T-cell (primary cell): ENCODE measurements at regions not wholly inside any gene's neighbourhood (a gene's known extent, or its start where the extent isn't known, plus 50 kb on each side); places are given as distances from the start of the nearest gene placed in this dataset.
"Not testable (repeated sequence)": the region's sequence is repeated elsewhere in the genome, so short reads cannot be mapped to it uniquely, and the experiment has no call there.

Experiments used
- ATAC-seq, 4 experiments: fragments of 200-7000 bp in 3 of 4; fragments of 150-1000 bp in 1 of 4; cut with Tn5 transposase; replicated peaks in 1 of 4; 1 replicate in 3 of 4; 2 replicates in 1 of 4; pipeline ENCODE4 v1.10.0; 2021; ENCODE audit warnings: moderate library complexity in 3 of 4, mild to moderate bottlenecking in 2 of 4, moderate number of reproducible peaks in 1 of 4
- CTCF ChIA-PET, 2 donors: fragments of 300-600 bp; sonication (Branson Sonifier 250); formaldehyde crosslinking; loops; one replicate each; lab custom pipeline; 2022; ENCODE audit warnings: antibody characterized with exemption in 2 of 2; lab: Charles Lee
- POLR2A ChIA-PET, 2 donors: fragments of 300-600 bp; sonication (Branson Sonifier 250); formaldehyde crosslinking; loops; one replicate each; lab custom pipeline; 2022; ENCODE audit warnings: antibody characterized with exemption in 2 of 2; lab: Charles Lee
- DNase-seq, 35 experiments: peaks; one replicate each; pipeline versions ENCODE4 v3.0.0 to v3.0.0-alpha.2; 2013 to 2023
- H3K27ac ChIP-seq: one replicate; pipeline ENCODE4 v1.5.1; 2013; ENCODE audit warnings: low read length
- H3K27me3 ChIP-seq, 2 experiments: replicated peaks in 1 of 2; 1 replicate in 1 of 2; 2 replicates in 1 of 2; pipeline versions ENCODE4 v1.6.1 to v1.7.0; 2013; ENCODE audit warnings: low read length in 1 of 2, mixed read lengths in 1 of 2; ENCODE audit not compliant: control insufficient read depth in 2 of 2, insufficient read depth in 2 of 2; ENCODE audit errors: extremely low read depth in 1 of 2
- H3K36me3 ChIP-seq, 2 donors: 1 replicate in 1 of 2; 2 replicates in 1 of 2; pipeline versions ENCODE4 v1.6.1 to v1.7.0; 2013; ENCODE audit warnings: low read length in 1 of 2; ENCODE audit not compliant: control insufficient read depth in 2 of 2, insufficient read depth in 1 of 2; ENCODE audit errors: extremely low read depth in 1 of 2
- H3K4me1 ChIP-seq, 2 experiments: 1 replicate in 1 of 2; 2 replicates in 1 of 2; pipeline versions ENCODE4 v1.6.1 to v1.7.0; 2013; ENCODE audit warnings: low read length in 2 of 2, mixed read lengths in 1 of 2; ENCODE audit not compliant: insufficient read depth in 2 of 2, control insufficient read depth in 1 of 2; ENCODE audit errors: extremely low read depth in 1 of 2
- H3K4me3 ChIP-seq, 2 donors: 1 replicate in 1 of 2; 2 replicates in 1 of 2; pipeline versions ENCODE4 v1.5.1 to v1.7.0; 2013; ENCODE audit warnings: mild to moderate bottlenecking in 2 of 2, low read length in 1 of 2, moderate library complexity in 1 of 2; ENCODE audit not compliant: control insufficient read depth in 1 of 2; ENCODE audit errors: extremely low read depth in 1 of 2
- H3K9me3 ChIP-seq: 2 replicates; pipeline ENCODE4 v1.7.0; 2013
- H3K27ac Mint-ChIP-seq, 2 donors: one replicate each; pipeline ENCODE4 v1.8.0; 2020 to 2021; ENCODE audit warnings: mild to moderate bottlenecking in 2 of 2, mixed read lengths in 2 of 2
- H3K27me3 Mint-ChIP-seq, 2 donors: one replicate each; pipeline ENCODE4 v1.8.0; 2021 to 2022; ENCODE audit warnings: mixed read lengths in 2 of 2
- H3K36me3 Mint-ChIP-seq: one replicate; pipeline ENCODE4 v1.8.0; 2021; ENCODE audit warnings: mixed read lengths
- H3K4me1 Mint-ChIP-seq, 3 donors: one replicate each; pipeline ENCODE4 v1.8.0; 2020 to 2022; ENCODE audit warnings: mixed read lengths in 3 of 3, mild to moderate bottlenecking in 1 of 3
- H3K4me3 Mint-ChIP-seq, 3 donors: one replicate each; pipeline ENCODE4 v1.8.0; 2020 to 2022; ENCODE audit warnings: mild to moderate bottlenecking in 3 of 3, mixed read lengths in 3 of 3, moderate library complexity in 3 of 3
- H3K9me3 Mint-ChIP-seq, 3 donors: one replicate each; pipeline ENCODE4 v1.8.0; 2020 to 2022; ENCODE audit warnings: mixed read lengths in 3 of 3
- WGBS: methylation state at CpG from one replicate; pipeline ENCODE4 v1.1.5; 2013; ENCODE audit warnings: missing lambda C conversion rate; ENCODE audit not compliant: insufficient coverage; 5-methylcytosine and 5-hydroxymethylcytosine counted together

DNA sequence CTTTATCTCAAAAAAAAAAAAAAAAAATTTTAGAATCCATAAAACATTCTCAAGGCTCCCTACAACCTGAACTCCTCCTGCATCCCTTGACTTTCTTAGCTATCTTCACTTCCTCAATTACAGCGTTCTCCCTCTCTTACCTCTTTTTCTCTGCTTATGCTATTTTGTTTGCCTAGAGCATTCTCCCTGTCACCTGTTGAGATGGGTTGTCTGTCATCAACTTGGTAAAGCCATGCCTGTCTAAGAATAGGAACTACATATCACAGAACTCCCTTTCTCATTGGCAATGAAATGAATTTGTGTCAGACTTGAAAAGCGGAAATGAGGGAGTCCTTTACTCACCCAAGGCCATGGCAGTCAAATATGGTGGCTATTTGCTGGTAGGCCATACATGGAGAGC, 129.6 kb upstream of the CACHD1 start:
- CTCF ChIA-PET, result no interaction called here
- H3K27ac Mint-ChIP-seq, result no peak overlapping the region
- H3K4me1 Mint-ChIP-seq, result no peaks in the 10 kb centered on the region
- no peaks in the 10 kb centered on the region for H3K36me3 Mint-ChIP-seq
- H3K27me3 Mint-ChIP-seq, result peaks cover 1 to 8% of the 10 kb centered on the region in 2 donors
- no peaks in the 10 kb centered on the region for H3K4me1 ChIP-seq
- H3K4me3 ChIP-seq, result no peak overlapping the region
- POLR2A ChIA-PET, result no interaction called here
- H3K36me3 ChIP-seq, result no peaks in the 10 kb centered on the region
- H3K9me3 ChIP-seq, result no peaks in the 10 kb centered on the region
- no peak overlapping the region for H3K4me3 Mint-ChIP-seq
- ATAC-seq (no peak), DNase-seq (no peak)
- peaks cover 0 to 4% (median 0%) of the 10 kb centered on the region in 3 donors for H3K9me3 Mint-ChIP-seq
- no peak overlapping the region for H3K27ac ChIP-seq
- no CpG with 5 or more reads among the region's 2 CpGs for WGBS
- peaks cover 0 to 3% of the 10 kb centered on the region in 2 experiments for H3K27me3 ChIP-seq

- no peaks in the 10 kb centered on the region for H3K36me3 Mint-ChIP-seq
- peaks cover 3 to 8% of the 10 kb centered on the region in 2 donors for H3K27me3 Mint-ChIP-seq
- ChIA-PET CTCF (interaction anchor here in 1 of 2 donors (0.5 kb wide), 2 partner anchors 31 to 867 kb away, joined by 3 to 4 read pairs; no protein-coding TSS in a partner anchor), POLR2A (no interaction called here)
- Histone ChIP-seq H3K27me3 (peaks cover 0 to 5% of the 10 kb centered on the region in 2 experiments), H3K9me3 (no peaks in the 10 kb centered on the region), H3K36me3 (no peaks in the 10 kb centered on the region), H3K4me1 (no peaks in the 10 kb centered on the region), H3K27ac (no peak overlapping the region), H3K4me3 (no peak overlapping the region)
- no peak overlapping the region for H3K27ac Mint-ChIP-seq
- H3K4me3 Mint-ChIP-seq, result no peak overlapping the region
- DNase-seq (no peak), ATAC-seq (no peak)
- WGBS, result 40% methylated on average over 1 of the region's 6 CpGs
- H3K9me3 Mint-ChIP-seq, result peaks cover 0 to 4% (median 0%) of the 10 kb centered on the region in 3 donors
- no peaks in the 10 kb centered on the region for H3K4me1 Mint-ChIP-seq
Measured at GRCh38 chr1:64343105-64343822, 126.7 kb upstream of the CACHD1 start.

- H3K27ac Mint-ChIP-seq, result no peak overlapping the region
- POLR2A ChIA-PET, result no interaction called here
- H3K36me3 ChIP-seq, result no peaks in the 10 kb centered on the region
- no peaks in the 10 kb centered on the region for H3K36me3 Mint-ChIP-seq
- ATAC-seq (no peak), DNase-seq (no peak)
- H3K27me3 ChIP-seq, result peaks cover 0 to 5% of the 10 kb centered on the region in 2 experiments
- no peaks in the 10 kb centered on the region for H3K9me3 ChIP-seq
- no peaks in the 10 kb centered on the region for H3K4me1 Mint-ChIP-seq
- H3K27me3 Mint-ChIP-seq, result peaks cover 3 to 8% of the 10 kb centered on the region in 2 donors
- peaks cover 0 to 4% (median 0%) of the 10 kb centered on the region in 3 donors for H3K9me3 Mint-ChIP-seq
- H3K4me3 ChIP-seq, result no peak overlapping the region
- no peak overlapping the region for H3K27ac ChIP-seq
- 60% methylated on average over 1 of the region's 3 CpGs for WGBS
- no peaks in the 10 kb centered on the region for H3K4me1 ChIP-seq
- CTCF ChIA-PET, result interaction anchor here (0.5 to 0.9 kb wide), 2 partner anchors 8 to 868 kb away, joined by 3 to 4 read pairs; no protein-coding TSS in a partner anchor
- no peak overlapping the region for H3K4me3 Mint-ChIP-seq
Measured at GRCh38 chr1:64343823-64344190, 126.1 kb upstream of the CACHD1 start.

GRCh38 chr1:64348270-64348960, 121.5 kb upstream of the CACHD1 start:
- POLR2A ChIA-PET, result no interaction called here
- Mint-ChIP-seq H3K27ac (no peak overlapping the region), H3K4me3 (no peak overlapping the region)

GRCh38 chr1:64348961-64349648, 120.8 kb upstream of the CACHD1 start:
- Mint-ChIP-seq H3K27me3 (peaks cover 2% of the 10 kb centered on the region in 2 donors), H3K9me3 (no peaks in the 10 kb centered on the region), H3K36me3 (no peaks in the 10 kb centered on the region), H3K27ac (no peak overlapping the region), H3K4me1 (no peaks in the 10 kb centered on the region), H3K4me3 (no peak overlapping the region)
- ChIA-PET POLR2A (no interaction called here), CTCF (interaction anchor here in 1 of 2 donors (0.6 kb wide), 1 partner anchor 51 kb away, joined by 3 read pairs; no protein-coding TSS in a partner anchor)
- 91% methylated on average over 6 of the region's 6 CpGs for WGBS
- no peaks in the 10 kb centered on the region for H3K9me3 ChIP-seq
- H3K4me1 ChIP-seq, result no peaks in the 10 kb centered on the region
- H3K27ac ChIP-seq, result no peak overlapping the region
- H3K4me3 ChIP-seq, result no peak overlapping the region
- H3K27me3 ChIP-seq, result peaks cover 0 to 2% of the 10 kb centered on the region in 2 experiments
- DNase-seq (no peak), ATAC-seq (no peak)
- H3K36me3 ChIP-seq, result no peaks in the 10 kb centered on the region

More at GRCh38 chr1:64348270-64348960, 121.5 kb upstream of the CACHD1 start:
- Histone ChIP-seq H3K27ac (no peak overlapping the region), H3K9me3 (no peaks in the 10 kb centered on the region), H3K4me1 (no peaks in the 10 kb centered on the region), H3K36me3 (no peaks in the 10 kb centered on the region), H3K27me3 (peaks cover 0 to 5% of the 10 kb centered on the region in 2 experiments), H3K4me3 (no peak overlapping the region)
- Mint-ChIP-seq H3K4me1 (no peaks in the 10 kb centered on the region), H3K9me3 (no peaks in the 10 kb centered on the region), H3K36me3 (no peaks in the 10 kb centered on the region), H3K27me3 (peaks cover 2 to 4% of the 10 kb centered on the region in 2 donors)
- WGBS, result 79% methylated on average over 3 of the region's 4 CpGs
- no peak for DNase-seq
- CTCF ChIA-PET, result interaction anchor here in 1 of 2 donors (0.6 kb wide), 1 partner anchor 52 kb away, joined by 3 read pairs; no protein-coding TSS in a partner anchor
- ATAC-seq, result no peak

GRCh38 chr1:64355534-64355933, 114.4 kb upstream of the CACHD1 start:
- peaks cover 6 to 10% of the 10 kb centered on the region in 2 donors for H3K27me3 Mint-ChIP-seq
- H3K4me3 Mint-ChIP-seq, H3K4me1 ChIP-seq, DNase-seq, H3K36me3 Mint-ChIP-seq, H3K36me3 ChIP-seq, POLR2A ChIA-PET, H3K9me3 ChIP-seq, H3K9me3 Mint-ChIP-seq, H3K4me3 ChIP-seq, H3K27me3 ChIP-seq, CTCF ChIA-PET, H3K27ac Mint-ChIP-seq, H3K4me1 Mint-ChIP-seq, ATAC-seq, H3K27ac ChIP-seq: not testable (repeated sequence)
- no CpG with 5 or more reads among the region's 2 CpGs for WGBS
